B cell (primary cell): ENCODE measurements at regions not wholly inside any gene's neighbourhood (a gene's known extent, or its start where the extent isn't known, plus 50 kb on each side); places are given as distances from the start of the nearest gene placed in this dataset.
"Not testable (repeated sequence)": the region's sequence is repeated elsewhere in the genome, so short reads cannot be mapped to it uniquely, and the experiment has no call there.

ENCODE experiments used
- EZH2 ChIP-seq: IDR thresholded peaks from 2 replicates; pipeline ENCODE4 v1.6.1; 2012; ENCODE audit warnings: borderline replicate concordance, low read depth, mild to moderate bottlenecking, moderate library complexity, low read length; ENCODE audit not compliant: insufficient read depth, poor library complexity, severe bottlenecking
- TF ChIP-seq, protein P1 (sequence below): fragments of 200-600 bp; IDR thresholded peaks from one replicate; pipeline ENCODE4 v1.8.0; 2022; ENCODE audit warnings: antibody characterized with exemption, mild to moderate bottlenecking

DNA sequence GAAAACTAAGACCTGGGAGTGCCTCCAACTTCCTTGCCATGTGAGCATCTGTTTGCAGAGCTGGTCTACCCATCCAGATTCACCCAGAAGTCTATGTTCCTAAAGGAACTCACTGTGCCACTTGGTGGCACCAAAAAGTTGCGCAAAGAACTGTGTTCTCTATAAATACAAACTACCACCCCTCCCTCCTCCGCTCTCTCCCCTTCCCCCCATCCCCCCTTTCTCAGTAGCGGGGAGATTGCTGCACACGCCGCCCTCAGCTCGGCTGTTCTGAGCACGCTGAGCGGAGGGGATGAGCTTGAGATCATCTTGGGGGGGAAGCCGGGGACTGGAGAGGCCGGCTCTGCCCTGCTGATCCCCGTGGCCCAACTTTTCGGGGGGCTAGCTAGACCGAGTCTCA lies 352.2 kb upstream of the FOLH1 start:
- TF ChIP-seq, protein P1, sequence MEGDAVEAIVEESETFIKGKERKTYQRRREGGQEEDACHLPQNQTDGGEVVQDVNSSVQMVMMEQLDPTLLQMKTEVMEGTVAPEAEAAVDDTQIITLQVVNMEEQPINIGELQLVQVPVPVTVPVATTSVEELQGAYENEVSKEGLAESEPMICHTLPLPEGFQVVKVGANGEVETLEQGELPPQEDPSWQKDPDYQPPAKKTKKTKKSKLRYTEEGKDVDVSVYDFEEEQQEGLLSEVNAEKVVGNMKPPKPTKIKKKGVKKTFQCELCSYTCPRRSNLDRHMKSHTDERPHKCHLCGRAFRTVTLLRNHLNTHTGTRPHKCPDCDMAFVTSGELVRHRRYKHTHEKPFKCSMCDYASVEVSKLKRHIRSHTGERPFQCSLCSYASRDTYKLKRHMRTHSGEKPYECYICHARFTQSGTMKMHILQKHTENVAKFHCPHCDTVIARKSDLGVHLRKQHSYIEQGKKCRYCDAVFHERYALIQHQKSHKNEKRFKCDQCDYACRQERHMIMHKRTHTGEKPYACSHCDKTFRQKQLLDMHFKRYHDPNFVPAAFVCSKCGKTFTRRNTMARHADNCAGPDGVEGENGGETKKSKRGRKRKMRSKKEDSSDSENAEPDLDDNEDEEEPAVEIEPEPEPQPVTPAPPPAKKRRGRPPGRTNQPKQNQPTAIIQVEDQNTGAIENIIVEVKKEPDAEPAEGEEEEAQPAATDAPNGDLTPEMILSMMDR: not testable (repeated sequence)
- not testable (repeated sequence) for TF ChIP-seq EZH2
